ENCODE measurements at regions not wholly inside any gene's neighbourhood (a gene's known extent, or its start where the extent isn't known, plus 50 kb on each side); places are given as distances from the start of the nearest gene placed in this dataset.
"Not testable (repeated sequence)": the region's sequence is repeated elsewhere in the genome, so short reads cannot be mapped to it uniquely, and the experiment has no call there.

DNA sequence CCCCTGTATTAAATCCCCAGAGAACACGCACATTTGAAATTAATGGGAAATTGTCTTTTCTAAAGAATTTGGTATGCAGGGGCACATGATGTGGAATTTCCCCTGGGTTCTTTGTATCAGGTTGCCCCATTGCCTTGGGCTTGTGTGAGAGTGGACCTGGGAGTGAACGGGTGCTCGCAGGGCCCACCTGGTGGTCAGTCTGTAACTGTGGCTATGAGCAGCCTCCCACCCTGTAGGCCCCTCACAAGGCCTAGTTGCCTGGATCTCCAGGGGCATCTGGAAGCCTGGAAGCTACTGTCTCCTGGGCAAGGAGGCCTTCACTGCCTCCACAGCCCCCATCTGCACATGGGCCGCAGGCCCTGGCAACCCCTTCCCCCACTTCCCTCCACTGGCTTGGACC lies 96.7 kb downstream of the SLC25A47 start:
- no peak for DNase-seq (ENCODE audit: low read depth)

GRCh38 chr14:100421756-100422470 lies 98.8 kb downstream of the SLC25A47 start:
- DNase-seq (ENCODE audit: low read depth), result no peak

- DNase-seq (ENCODE audit: low read depth), result no peak
These were observed 99.6 kb downstream of the SLC25A47 start for GRCh38 chr14:100422556-100423316.

DNA sequence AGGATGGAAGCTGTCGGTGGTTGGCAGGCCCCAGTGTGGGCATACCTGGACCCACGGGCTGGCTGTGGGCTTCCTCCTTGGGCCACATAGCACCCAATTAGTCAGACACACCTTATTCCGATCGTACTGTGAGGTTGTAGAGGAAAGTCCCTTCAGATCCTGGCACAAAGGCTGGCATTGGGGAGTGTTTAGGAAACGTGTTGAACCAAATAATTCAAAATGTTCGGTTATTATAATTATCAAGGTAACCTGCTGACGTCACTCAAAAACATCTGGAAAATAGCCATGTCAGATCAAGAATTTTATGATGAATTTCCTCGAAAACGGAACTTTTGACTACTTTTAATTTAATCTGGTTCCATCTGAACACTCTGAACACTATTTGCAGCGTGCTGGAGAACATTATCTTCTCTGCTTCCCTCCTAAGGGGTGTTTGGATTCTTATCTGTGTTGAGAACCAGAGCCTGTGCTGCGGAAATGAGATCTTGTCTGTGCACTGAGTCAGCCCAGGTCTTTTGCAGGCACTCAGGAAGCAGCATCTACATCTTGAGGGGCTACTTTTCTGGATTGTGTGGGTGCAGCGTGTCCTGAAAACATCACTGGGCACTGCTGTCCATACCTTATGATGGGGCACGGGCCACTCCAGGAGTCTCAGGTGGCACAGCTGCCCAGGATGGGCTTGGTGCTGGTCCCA lies 100.3 kb downstream of the SLC25A47 start:
- DNase-seq (ENCODE audit: low read depth), result no peak

DNA sequence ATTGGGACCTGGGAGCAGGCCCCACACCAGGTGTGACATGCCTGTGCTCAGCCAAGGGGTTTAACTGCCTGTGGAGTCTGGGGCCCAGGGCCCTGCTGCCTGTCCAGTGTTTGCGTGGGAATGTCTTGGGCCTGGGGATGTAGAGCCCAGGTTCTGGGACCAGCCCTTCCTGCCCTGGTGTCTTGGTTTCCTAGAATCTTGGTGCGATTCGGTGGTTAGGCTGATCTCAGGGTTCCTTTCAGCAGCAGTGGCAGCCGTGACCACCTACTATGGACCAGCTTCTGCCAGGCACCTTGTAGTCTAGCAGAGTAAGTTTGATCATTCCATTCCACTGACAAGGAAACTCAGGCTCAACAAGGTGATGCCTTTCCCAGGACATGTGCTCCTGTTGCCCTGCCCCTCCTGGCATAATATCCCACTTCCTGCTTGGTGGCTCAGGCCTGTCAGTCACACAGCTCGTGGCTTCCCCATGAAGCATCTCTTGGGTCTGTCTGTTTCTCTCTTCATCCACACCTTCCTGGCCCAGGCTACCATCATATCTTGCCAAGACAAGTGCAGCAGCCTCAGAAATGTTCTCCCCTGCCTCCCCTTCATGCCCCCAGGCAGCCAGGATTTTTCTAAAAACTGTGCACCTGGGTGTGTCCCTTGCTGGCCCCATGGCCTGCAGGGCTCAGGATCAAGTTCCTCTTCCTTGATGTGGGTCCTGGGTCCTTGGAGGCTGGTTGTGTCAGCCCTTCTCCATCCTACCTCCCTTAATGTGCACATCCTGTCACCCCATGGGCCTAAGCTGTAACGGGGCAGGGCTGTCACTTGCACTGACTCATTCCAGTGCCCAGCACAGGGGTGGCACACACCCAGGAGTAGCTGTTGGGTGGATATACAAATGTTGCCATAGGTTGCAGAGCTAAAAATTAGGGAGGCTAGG lies 101.6 kb downstream of the SLC25A47 start:
- no peak for DNase-seq (ENCODE audit: low read depth)

- DNase-seq (ENCODE audit: low read depth), result no peak
These were observed 102.3 kb downstream of the SLC25A47 start for GRCh38 chr14:100425429-100425827.

DNA sequence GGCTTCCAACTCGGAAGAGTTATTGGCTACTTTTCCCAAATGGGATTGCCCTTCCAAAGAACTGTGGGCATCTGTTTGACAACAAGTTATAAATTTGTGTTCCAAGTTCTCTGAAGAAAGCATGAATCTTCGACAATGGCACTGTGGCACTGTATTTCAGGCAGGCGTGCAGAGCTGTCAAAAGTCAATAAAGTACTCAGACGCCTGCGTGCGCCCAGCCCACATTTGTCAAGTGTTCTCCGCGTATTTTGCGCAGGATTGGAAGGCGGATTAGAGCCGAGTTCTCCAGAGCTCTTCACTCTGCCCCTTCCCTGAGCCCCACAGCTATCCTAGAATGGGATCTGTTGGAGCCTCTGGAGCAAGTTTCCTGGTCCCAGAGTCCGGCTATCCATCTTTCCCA lies 103.2 kb downstream of the SLC25A47 start:
- no peak for DNase-seq (ENCODE audit: low read depth)

DNA sequence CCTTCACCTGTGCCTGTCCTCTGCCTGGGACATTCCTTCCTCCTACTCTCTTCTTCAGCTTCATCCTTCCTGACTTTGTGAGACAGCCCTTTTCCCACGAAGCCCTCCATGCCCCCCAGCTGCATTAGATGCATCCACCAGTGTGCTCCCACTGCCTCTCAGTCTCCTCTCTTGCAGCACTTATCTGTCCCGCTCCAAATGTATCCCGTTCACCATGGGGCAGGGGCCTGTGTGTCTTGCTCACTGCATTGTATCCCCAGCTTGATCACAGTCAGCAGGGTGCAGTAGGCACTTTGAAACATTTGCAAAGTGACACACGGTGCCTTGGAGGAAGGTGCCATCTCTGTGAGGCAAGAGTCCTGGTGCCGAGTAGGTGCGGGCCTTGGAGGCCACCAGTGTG lies 104.0 kb downstream of the SLC25A47 start:
- DNase-seq (ENCODE audit: low read depth), result no peak

DNA sequence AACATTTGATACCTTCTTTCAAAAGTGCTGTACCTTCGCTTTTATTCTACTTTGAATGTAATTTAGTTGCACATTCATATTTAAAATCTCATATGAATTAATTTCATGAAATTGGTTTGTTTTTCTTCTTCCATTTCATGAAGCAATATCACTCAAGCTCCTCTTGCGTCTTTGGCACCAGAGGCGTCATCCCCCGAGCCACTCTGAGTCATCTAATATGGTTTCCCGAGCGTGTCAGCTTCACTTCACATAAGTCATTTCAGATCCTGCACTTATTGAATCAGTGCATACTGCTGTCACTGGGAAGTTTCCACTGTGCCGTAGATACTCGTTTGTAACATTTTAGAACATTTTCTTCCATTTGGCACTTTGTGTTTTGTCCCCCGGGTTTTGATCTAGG lies 105.6 kb downstream of the SLC25A47 start:
- no peak for DNase-seq (ENCODE audit: low read depth)

- DNase-seq (ENCODE audit: low read depth), result no peak
These were observed 106.4 kb downstream of the SLC25A47 start for GRCh38 chr14:100429537-100429936.

GRCh38 chr14:100430571-100430970 lies 107.4 kb downstream of the SLC25A47 start:
- no peak for DNase-seq (ENCODE audit: low read depth)

DNA sequence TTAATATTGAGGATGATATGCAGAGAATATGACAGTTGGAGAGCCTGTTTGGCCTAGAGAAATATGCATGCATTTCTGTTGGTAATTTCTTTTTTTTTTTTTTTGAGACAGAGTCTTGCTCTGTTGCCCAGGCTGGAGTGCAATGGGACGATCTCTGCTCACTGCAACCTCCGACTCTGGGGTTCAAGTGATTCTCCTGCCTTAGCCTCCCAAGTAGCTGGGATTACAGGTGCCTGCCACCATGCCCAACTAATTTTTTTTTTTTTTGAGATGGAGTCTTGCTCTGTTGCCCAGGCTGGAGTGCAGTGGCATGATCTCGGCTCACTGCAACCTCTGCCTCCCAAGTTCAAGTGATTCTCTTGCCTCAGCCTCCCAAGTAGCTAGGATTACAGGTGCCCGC lies 108.3 kb downstream of the SLC25A47 start:
- DNase-seq (ENCODE audit: low read depth), result not testable (repeated sequence)

DNA sequence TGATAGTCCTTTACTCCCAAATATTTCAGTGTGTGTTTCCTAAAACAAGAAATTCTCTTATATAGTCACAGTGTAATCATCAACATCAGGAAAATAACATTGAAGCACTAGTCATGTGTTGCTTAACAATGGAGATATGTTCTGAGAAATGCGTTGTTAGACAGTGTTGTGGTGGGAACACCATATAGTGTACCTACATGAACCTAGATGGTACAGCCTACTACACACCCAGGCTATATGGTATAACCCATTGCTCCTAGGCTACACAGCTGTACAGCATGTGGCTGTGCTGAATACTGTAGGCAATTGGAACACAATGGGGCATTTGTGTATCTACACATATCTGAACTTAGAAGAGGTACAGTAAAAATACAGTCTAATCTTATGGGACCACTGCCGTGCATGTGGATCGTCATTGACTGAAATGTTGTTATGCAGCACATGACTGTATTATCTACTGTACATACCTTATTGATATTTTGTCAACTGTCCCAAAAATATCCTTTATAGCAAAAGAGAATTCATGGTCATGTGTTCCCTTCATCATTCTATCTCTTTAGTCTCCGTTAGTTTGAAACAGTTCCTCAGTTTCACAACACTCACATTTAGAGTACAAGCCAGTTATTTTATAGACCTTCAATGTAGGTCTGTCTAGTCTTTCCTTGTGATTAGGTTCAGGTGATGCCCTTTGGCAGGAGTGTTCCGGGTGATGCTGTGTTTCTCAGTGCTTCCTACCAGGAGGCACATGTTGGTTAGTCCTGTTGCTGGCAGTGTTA lies 109.7 kb downstream of the SLC25A47 start:
- DNase-seq (ENCODE audit: low read depth), result no peak

DNA sequence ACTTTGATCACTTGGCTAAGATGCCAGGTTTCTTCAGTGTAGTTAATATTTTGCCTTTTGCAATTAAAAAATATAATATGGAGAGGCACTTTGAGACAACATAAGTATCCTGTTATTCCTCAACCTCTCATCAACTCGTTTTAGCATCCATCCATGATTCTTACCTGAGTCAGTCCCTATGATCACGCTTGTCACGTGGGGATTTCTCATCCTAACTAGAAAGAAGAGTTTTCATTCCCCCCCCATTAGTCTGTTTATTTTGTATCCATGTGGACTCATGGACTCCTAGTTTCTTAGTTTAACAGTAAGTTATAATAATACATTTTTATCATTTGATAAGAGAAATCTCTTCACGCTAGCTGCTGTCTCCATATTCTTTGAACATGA lies 110.3 kb downstream of the SLC25A47 start:
- no peak for DNase-seq (ENCODE audit: low read depth)

DNA sequence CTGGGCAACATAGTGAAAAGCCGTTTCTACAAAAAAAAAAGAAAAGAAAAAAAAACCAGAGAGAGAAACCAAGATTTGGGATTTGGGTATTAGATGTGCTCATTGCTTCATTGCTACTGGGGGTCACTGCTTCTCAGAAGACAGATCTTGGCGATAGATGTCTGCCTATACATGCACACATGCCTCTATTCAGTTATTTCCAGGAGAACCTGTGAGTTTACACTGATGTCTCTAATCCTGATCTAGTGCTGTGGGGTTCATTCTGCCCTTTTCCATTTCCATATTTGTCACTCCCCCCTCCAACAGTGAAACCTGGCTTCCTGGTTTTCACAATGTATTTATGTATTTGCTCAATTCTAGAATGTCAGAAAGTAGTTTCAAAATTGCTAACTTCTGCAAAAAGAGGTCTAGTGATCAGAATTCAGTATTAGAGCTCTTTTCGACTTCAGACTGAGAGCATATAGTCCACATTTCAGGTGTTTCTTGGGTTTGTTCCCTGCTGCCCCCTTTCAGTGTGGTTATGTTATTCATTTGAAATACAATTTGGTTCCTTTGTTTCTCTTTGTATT lies 111.0 kb downstream of the SLC25A47 start:
- no peak for DNase-seq (ENCODE audit: low read depth)

DNA sequence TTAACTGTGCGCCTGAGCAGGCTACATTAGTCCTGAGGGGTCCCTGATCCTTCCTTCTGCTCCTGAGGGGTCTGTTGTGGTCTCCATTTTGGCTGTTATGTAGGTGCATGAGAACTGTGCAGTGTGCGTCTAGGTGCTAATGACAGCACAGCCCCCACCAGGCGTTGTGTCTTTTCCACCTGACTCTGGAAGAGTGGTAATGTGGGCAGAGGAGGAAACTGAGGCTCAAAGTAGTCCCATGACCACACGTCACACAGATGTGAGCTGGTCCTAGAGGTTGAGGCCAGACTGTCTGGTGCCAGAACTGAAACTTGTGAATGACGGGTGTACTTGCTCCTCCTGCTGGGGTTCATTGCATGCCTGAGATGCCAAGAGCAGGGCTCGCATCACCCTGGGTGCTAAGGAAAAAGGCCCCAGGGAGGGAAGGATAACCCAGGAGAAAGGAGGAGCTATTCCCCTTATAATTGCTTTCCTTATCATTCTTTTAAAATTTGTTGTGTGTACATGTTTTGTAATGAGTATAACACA lies 111.8 kb downstream of the SLC25A47 start:
- DNase-seq (ENCODE audit: low read depth), result no peak

GRCh38 chr14:100435459-100435858 lies 112.3 kb downstream of the SLC25A47 start:
- DNase-seq (ENCODE audit: low read depth), result no peak

- no peak for DNase-seq (ENCODE audit: low read depth)
These were observed 113.7 kb downstream of the SLC25A47 start for GRCh38 chr14:100436745-100437406.

GRCh38 chr14:100438271-100438670 lies 115.1 kb downstream of the SLC25A47 start:
- DNase-seq (ENCODE audit: low read depth), result no peak

Measured in GM04504 (cell line).